ENCODE measurements at regions not wholly inside any gene's neighbourhood (a gene's known extent, or its start where the extent isn't known, plus 50 kb on each side); places are given as distances from the start of the nearest gene placed in this dataset.
"Not testable (repeated sequence)": the region's sequence is repeated elsewhere in the genome, so short reads cannot be mapped to it uniquely, and the experiment has no call there.

GRCh38 chr16:9338068-9338467, 246.6 kb downstream of the HAPSTR1 start:
- DNase-seq (ENCODE audit: insufficient read length, low spot score) (no peak), FAIRE-seq (no peak)
- no peak for TF ChIP-seq POU2F2 (IDR thresholded peaks at IDR 0.05; ENCODE audit: low read depth, low read length)
- no peak for TF ChIP-seq PAX5 (IDR thresholded peaks at IDR 0.05; ENCODE audit: insufficient read depth, low read length, severe bottlenecking)
- no peak for TF ChIP-seq TAF1 (IDR thresholded peaks at IDR 0.05; ENCODE audit: low read depth, low read length)
- TF ChIP-seq POLR2A (IDR thresholded peaks at IDR 0.05; ENCODE audit: low read depth, low read length), result no peak
- TF ChIP-seq POLR2AphosphoS5 (IDR thresholded peaks at IDR 0.05; ENCODE audit: low read depth, low read length), result no peak

- no peak for TF ChIP-seq POLR2AphosphoS5 (IDR thresholded peaks at IDR 0.05; ENCODE audit: low read depth, low read length)
- no peak for TF ChIP-seq SPI1 (IDR thresholded peaks at IDR 0.05; ENCODE audit: low read depth, low read length)
- no peak for TF ChIP-seq PAX5 (IDR thresholded peaks at IDR 0.05; ENCODE audit: insufficient read depth, low read length, severe bottlenecking)
- TF ChIP-seq POU2F2 (IDR thresholded peaks at IDR 0.05; ENCODE audit: low read depth, low read length), result no peak
- TF ChIP-seq TAF1 (IDR thresholded peaks at IDR 0.05; ENCODE audit: low read depth, low read length), result no peak
- TF ChIP-seq POLR2A (IDR thresholded peaks at IDR 0.05; ENCODE audit: low read depth, low read length), result no peak
- FAIRE-seq, result no peak
- no peak for DNase-seq (ENCODE audit: insufficient read length, low spot score)
Observed at GRCh38 chr16:9338510-9338909, 247.1 kb downstream of the HAPSTR1 start.

- no peak for DNase-seq (ENCODE audit: insufficient read length, low spot score)
- TF ChIP-seq POLR2AphosphoS5 (IDR thresholded peaks at IDR 0.05; ENCODE audit: low read depth, low read length), result no peak
- no peak for TF ChIP-seq PAX5 (IDR thresholded peaks at IDR 0.05; ENCODE audit: insufficient read depth, low read length, severe bottlenecking)
- TF ChIP-seq TAF1 (IDR thresholded peaks at IDR 0.05; ENCODE audit: low read depth, low read length), result no peak
- no peak for TF ChIP-seq POU2F2 (IDR thresholded peaks at IDR 0.05; ENCODE audit: low read depth, low read length)
- no peak for TF ChIP-seq POLR2A (IDR thresholded peaks at IDR 0.05; ENCODE audit: low read depth, low read length)
- TF ChIP-seq SPI1 (IDR thresholded peaks at IDR 0.05; ENCODE audit: low read depth, low read length), result no peak
- FAIRE-seq, result no peak
Observed at GRCh38 chr16:9340526-9341256, 249.2 kb downstream of the HAPSTR1 start.

DNA sequence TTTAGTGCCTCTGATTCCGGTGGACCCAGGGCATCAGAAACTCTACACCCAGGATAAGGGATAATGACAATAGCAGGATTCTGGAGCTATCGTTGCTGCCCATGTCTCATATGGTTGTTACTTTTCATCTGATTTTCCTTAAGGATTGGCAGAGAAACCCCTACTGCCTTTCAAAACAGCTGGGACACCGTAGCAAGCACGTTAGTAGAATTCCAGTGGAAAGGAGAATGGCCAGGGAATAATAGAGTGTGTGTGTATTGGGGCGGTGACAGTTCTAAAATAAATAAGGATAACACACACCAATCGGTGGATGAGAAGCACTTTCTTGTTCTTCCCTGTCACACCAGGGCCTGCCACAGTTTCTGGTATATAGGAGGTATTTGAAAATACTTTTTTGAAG, 251.8 kb downstream of the HAPSTR1 start:
- DNase-seq (ENCODE audit: insufficient read length, low spot score), result no peak
- TF ChIP-seq POU2F2 (IDR thresholded peaks at IDR 0.05; ENCODE audit: low read depth, low read length) (no peak), POLR2A (IDR thresholded peaks at IDR 0.05; ENCODE audit: low read depth, low read length) (no peak), SPI1 (IDR thresholded peaks at IDR 0.05; ENCODE audit: low read depth, low read length) (no peak), TAF1 (IDR thresholded peaks at IDR 0.05; ENCODE audit: low read depth, low read length) (no peak), POLR2AphosphoS5 (IDR thresholded peaks at IDR 0.05; ENCODE audit: low read depth, low read length) (no peak), PAX5 (IDR thresholded peaks at IDR 0.05; ENCODE audit: insufficient read depth, low read length, severe bottlenecking) (no peak)
- FAIRE-seq, result no peak

GRCh38 chr16:9344508-9344907, 253.1 kb downstream of the HAPSTR1 start:
- FAIRE-seq, result no peak
- TF ChIP-seq POLR2AphosphoS5 (IDR thresholded peaks at IDR 0.05; ENCODE audit: low read depth, low read length) (no peak), POLR2A (IDR thresholded peaks at IDR 0.05; ENCODE audit: low read depth, low read length) (no peak), SPI1 (IDR thresholded peaks at IDR 0.05; ENCODE audit: low read depth, low read length) (no peak), PAX5 (IDR thresholded peaks at IDR 0.05; ENCODE audit: insufficient read depth, low read length, severe bottlenecking) (no peak), POU2F2 (IDR thresholded peaks at IDR 0.05; ENCODE audit: low read depth, low read length) (no peak), TAF1 (IDR thresholded peaks at IDR 0.05; ENCODE audit: low read depth, low read length) (no peak)
- no peak for DNase-seq (ENCODE audit: insufficient read length, low spot score)

- no peak for DNase-seq (ENCODE audit: insufficient read length, low spot score)
- no peak for FAIRE-seq
Observed at GRCh38 chr16:9345046-9345445, 253.6 kb downstream of the HAPSTR1 start.

DNA sequence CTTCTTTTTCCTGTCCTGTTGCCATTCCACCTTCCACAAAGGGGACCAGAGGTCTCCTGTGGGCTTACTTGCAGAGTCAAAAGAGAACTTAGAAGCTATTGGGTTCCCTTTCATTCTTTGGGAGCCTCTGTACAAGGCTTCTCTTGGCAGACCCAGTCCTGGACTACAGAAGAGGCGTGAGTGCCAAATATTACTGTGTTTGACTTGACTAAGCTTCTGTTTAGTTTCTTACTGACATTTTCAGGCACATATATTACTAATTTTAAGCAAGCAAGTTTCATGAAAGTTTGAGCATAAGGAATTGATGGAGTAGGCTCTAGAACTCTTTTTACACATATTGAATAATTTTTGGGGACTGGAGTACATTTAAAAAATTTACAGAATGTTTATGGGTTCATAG, 254.4 kb downstream of the HAPSTR1 start:
- FAIRE-seq, result no peak
- DNase-seq (ENCODE audit: insufficient read length, low spot score), result no peak
- TF ChIP-seq SPI1 (IDR thresholded peaks at IDR 0.05; ENCODE audit: low read depth, low read length), result no peak
- no peak for TF ChIP-seq PAX5 (IDR thresholded peaks at IDR 0.05; ENCODE audit: insufficient read depth, low read length, severe bottlenecking)
- no peak for TF ChIP-seq POLR2AphosphoS5 (IDR thresholded peaks at IDR 0.05; ENCODE audit: low read depth, low read length)
- no peak for TF ChIP-seq POLR2A (IDR thresholded peaks at IDR 0.05; ENCODE audit: low read depth, low read length)
- TF ChIP-seq TAF1 (IDR thresholded peaks at IDR 0.05; ENCODE audit: low read depth, low read length), result no peak
- no peak for TF ChIP-seq POU2F2 (IDR thresholded peaks at IDR 0.05; ENCODE audit: low read depth, low read length)

More at GRCh38 chr16:9345046-9345445, 253.6 kb downstream of the HAPSTR1 start:
- TF ChIP-seq POU2F2 (IDR thresholded peaks at IDR 0.05; ENCODE audit: low read depth, low read length) (no peak), SPI1 (IDR thresholded peaks at IDR 0.05; ENCODE audit: low read depth, low read length) (no peak), PAX5 (IDR thresholded peaks at IDR 0.05; ENCODE audit: insufficient read depth, low read length, severe bottlenecking) (no peak), POLR2AphosphoS5 (IDR thresholded peaks at IDR 0.05; ENCODE audit: low read depth, low read length) (no peak), POLR2A (IDR thresholded peaks at IDR 0.05; ENCODE audit: low read depth, low read length) (no peak), TAF1 (IDR thresholded peaks at IDR 0.05; ENCODE audit: low read depth, low read length) (no peak)

DNA sequence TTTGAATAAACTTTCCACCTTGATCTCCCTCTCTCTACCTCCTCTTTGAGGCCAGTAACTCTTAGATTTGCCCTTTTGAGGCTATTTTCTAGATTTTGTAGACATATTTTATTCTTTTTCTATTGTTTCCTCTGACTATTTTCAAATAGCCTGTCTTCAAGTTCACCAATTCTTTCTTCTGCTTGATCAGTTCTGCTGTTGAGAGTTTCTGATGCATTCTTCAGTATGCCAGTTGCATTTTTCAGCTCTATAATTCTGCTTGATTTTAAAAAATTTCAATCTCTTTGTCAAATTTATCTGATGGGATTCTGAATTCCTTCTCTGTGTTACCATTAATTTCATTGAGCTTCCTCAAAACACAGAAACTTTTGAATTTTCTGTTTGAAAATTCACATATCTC, 257.5 kb downstream of the HAPSTR1 start:
- DNase-seq (ENCODE audit: insufficient read length, low spot score) (no peak), FAIRE-seq (no peak)
- no peak for TF ChIP-seq POU2F2 (IDR thresholded peaks at IDR 0.05; ENCODE audit: low read depth, low read length)
- TF ChIP-seq PAX5 (IDR thresholded peaks at IDR 0.05; ENCODE audit: insufficient read depth, low read length, severe bottlenecking), result no peak
- no peak for TF ChIP-seq POLR2A (IDR thresholded peaks at IDR 0.05; ENCODE audit: low read depth, low read length)
- TF ChIP-seq TAF1 (IDR thresholded peaks at IDR 0.05; ENCODE audit: low read depth, low read length), result no peak
- no peak for TF ChIP-seq POLR2AphosphoS5 (IDR thresholded peaks at IDR 0.05; ENCODE audit: low read depth, low read length)
- TF ChIP-seq SPI1 (IDR thresholded peaks at IDR 0.05; ENCODE audit: low read depth, low read length), result no peak

GRCh38 chr16:9349373-9349960, 258.0 kb downstream of the HAPSTR1 start:
- not testable (repeated sequence) for DNase-seq (ENCODE audit: insufficient read length, low spot score); FAIRE-seq

DNA sequence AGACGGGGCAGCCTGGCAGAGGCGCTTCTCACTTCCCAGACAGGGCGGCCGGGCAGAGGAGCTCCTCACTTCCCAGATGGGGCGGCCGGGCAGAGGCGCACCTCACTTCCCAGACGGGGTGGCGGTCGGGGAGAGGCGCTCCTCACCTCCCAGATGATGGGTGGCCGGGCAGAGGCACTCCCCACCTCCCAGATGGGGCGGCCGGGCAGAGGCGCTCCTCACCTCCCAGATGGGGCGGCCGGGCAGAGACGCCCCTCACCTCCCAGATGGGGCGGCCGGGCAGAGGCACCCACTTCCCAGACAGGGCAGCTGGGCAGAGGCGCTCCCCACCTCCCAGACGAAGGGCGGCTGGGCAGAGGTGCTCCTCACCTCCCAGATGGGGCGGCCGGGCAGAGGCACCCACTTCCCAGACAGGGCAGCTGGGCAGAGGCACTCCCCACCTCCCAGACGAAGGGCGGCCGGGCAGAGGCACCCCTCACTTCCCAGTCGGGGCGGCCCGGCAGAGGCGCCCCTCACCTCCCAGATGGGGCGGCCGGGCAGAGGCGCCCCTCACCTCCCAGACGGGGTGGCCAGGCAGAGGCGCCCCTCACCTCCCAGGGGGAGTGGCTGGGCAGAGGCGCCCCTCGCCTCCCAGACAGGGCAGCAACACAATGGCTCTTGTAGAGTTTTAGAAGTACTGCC, 258.8 kb downstream of the HAPSTR1 start:
- FAIRE-seq; DNase-seq (ENCODE audit: insufficient read length, low spot score): not testable (repeated sequence)

Measured in GM12891 (cell line).